HEK293 (cell line): ENCODE measurements at regions not wholly inside any gene's neighbourhood (a gene's known extent, or its start where the extent isn't known, plus 50 kb on each side); places are given as distances from the start of the nearest gene placed in this dataset.

Source experiments
- CTCF ChIA-PET: fragments of 350-600 bp; formaldehyde crosslinking; extraction: SDS; loops from one replicate; lab custom pipeline; 2021; ENCODE audit warnings: antibody characterized with exemption; lab: Yijun Ruan, JAX
- POLR2A ChIA-PET: fragments of 300-600 bp; formaldehyde crosslinking; extraction: SDS; loops from one replicate; lab custom pipeline; 2020; ENCODE audit warnings: antibody characterized with exemption, inconsistent platforms; lab: Yijun Ruan, JAX
- H3K27ac ChIP-seq: fragments of 200-500 bp; sonication (Bioruptor generic); 2 replicates; pipeline ENCODE4 v1.5.1; 2014; ENCODE audit warnings: low read depth, low read length, control low read depth, inconsistent platforms; ENCODE audit errors: extremely low read depth
- H3K36me3 ChIP-seq, 2 experiments: fragments of 200-500 bp in 1 of 2; sonication (Bioruptor generic) in 1 of 2; 1 replicate in 1 of 2; 2 replicates in 1 of 2; pipeline ENCODE4 v1.5.1; 2014 to 2017; ENCODE audit warnings: inconsistent platforms in 2 of 2, low read length in 2 of 2; ENCODE audit not compliant: control insufficient read depth in 2 of 2, insufficient read depth in 1 of 2
- H3K4me1 ChIP-seq: fragments of 200-500 bp; sonication (Bioruptor generic); 2 replicates; pipeline ENCODE4 v1.5.1; 2014; ENCODE audit warnings: mild to moderate bottlenecking, low read length, inconsistent platforms; ENCODE audit not compliant: control insufficient read depth, insufficient read depth
- H3K4me3 ChIP-seq: 2 replicates; pipeline ENCODE4 v1.5.1; 2011; ENCODE audit warnings: low read depth, mild to moderate bottlenecking, control low read depth, low read length, moderate library complexity
- H3K9me3 ChIP-seq: fragments of 200-500 bp; sonication (Bioruptor generic); 2 replicates; pipeline ENCODE4 v1.5.1; 2014; ENCODE audit warnings: low read depth, low read length, inconsistent platforms; ENCODE audit not compliant: control insufficient read depth, insufficient read depth
- FEZF1 ChIP-seq: fragments of 450-650 bp; formaldehyde crosslinking; IDR thresholded peaks from 2 replicates; pipeline ENCODE4 v1.5.1; 2016; ENCODE audit warnings: missing biosample characterization, missing genetic modification characterization
- OVOL3 ChIP-seq: fragments of 450-650 bp; formaldehyde crosslinking; IDR thresholded peaks from 2 replicates; pipeline ENCODE4 v1.5.1; 2016; ENCODE audit warnings: missing biosample characterization, missing genetic modification characterization
- SP2 ChIP-seq: fragments of 450-650 bp; formaldehyde crosslinking; IDR thresholded peaks from 2 replicates; pipeline ENCODE4 v1.5.1; 2016; ENCODE audit warnings: missing biosample characterization, missing genetic modification characterization
- TRIM28 ChIP-seq: IDR thresholded peaks from 2 replicates; pipeline ENCODE4 v1.6.1; 2011; ENCODE audit warnings: low read length, control low read depth, borderline replicate concordance
- YY1 ChIP-seq: fragments of 450-650 bp; formaldehyde crosslinking; IDR thresholded peaks from 2 replicates; pipeline ENCODE4 v1.5.1; 2018; ENCODE audit warnings: missing biosample characterization, missing genetic modification characterization
- ZBTB17 ChIP-seq: fragments of 450-650 bp; formaldehyde crosslinking; IDR thresholded peaks from 2 replicates; pipeline ENCODE4 v1.5.1; 2016; ENCODE audit warnings: missing biosample characterization, missing genetic modification characterization
- ZBTB21 ChIP-seq: fragments of 450-650 bp; formaldehyde crosslinking; IDR thresholded peaks from 2 replicates; pipeline ENCODE4 v1.5.1; 2017; ENCODE audit warnings: missing biosample characterization, missing genetic modification characterization
- ZNF169 ChIP-seq: fragments of 450-650 bp; formaldehyde crosslinking; IDR thresholded peaks from 2 replicates; pipeline ENCODE4 v1.5.1; 2016; ENCODE audit warnings: missing biosample characterization, missing genetic modification characterization
- ZNF223 ChIP-seq: fragments of 450-650 bp; formaldehyde crosslinking; IDR thresholded peaks from 2 replicates; pipeline ENCODE4 v1.5.1; 2016; ENCODE audit warnings: missing biosample characterization, missing genetic modification characterization
- ZNF350 ChIP-seq: fragments of 450-650 bp; formaldehyde crosslinking; IDR thresholded peaks from 2 replicates; pipeline ENCODE4 v1.5.0; 2017; ENCODE audit warnings: missing biosample characterization, mild to moderate bottlenecking, missing genetic modification characterization
- ZNF404 ChIP-seq: fragments of 450-650 bp; formaldehyde crosslinking; IDR thresholded peaks from 2 replicates; pipeline ENCODE4 v1.5.1; 2017; ENCODE audit warnings: missing biosample characterization, missing genetic modification characterization
- ZNF433 ChIP-seq: fragments of 450-650 bp; formaldehyde crosslinking; IDR thresholded peaks from 2 replicates; pipeline ENCODE4 v1.5.1; 2016; ENCODE audit warnings: missing biosample characterization, missing genetic modification characterization, low read depth
- ZNF549 ChIP-seq: fragments of 450-650 bp; IDR thresholded peaks from 2 replicates; pipeline ENCODE4 v1.5.1; 2018; ENCODE audit warnings: missing biosample characterization, missing genetic modification characterization, mild to moderate bottlenecking, inconsistent platforms, moderate library complexity
- ZNF610 ChIP-seq: fragments of 450-650 bp; formaldehyde crosslinking; IDR thresholded peaks from 2 replicates; pipeline ENCODE4 v1.5.1; 2016; ENCODE audit warnings: missing biosample characterization, missing genetic modification characterization, borderline replicate concordance
- ZNF785 ChIP-seq: fragments of 450-650 bp; formaldehyde crosslinking; IDR thresholded peaks from 2 replicates; pipeline ENCODE4 v1.5.1; 2016; ENCODE audit warnings: missing biosample characterization, missing genetic modification characterization
- TF ChIP-seq, protein P1 (sequence below): fragments of 450-650 bp; formaldehyde crosslinking; IDR thresholded peaks from 2 replicates; pipeline ENCODE4 v1.5.1; 2016; ENCODE audit warnings: missing biosample characterization, missing genetic modification characterization, borderline replicate concordance
- TF ChIP-seq, protein P2 (sequence below): fragments of 450-650 bp; formaldehyde crosslinking; IDR thresholded peaks from 2 replicates; pipeline ENCODE4 v1.5.1; 2017; ENCODE audit warnings: missing biosample characterization, missing genetic modification characterization
- TF ChIP-seq, protein P3 (sequence below): fragments of 450-650 bp; formaldehyde crosslinking; IDR thresholded peaks from 2 replicates; pipeline ENCODE4 v1.5.1; 2017; ENCODE audit warnings: missing biosample characterization, missing genetic modification characterization
- TF ChIP-seq, protein P4 (sequence below): fragments of 450-650 bp; formaldehyde crosslinking; IDR thresholded peaks from 2 replicates; pipeline ENCODE4 v1.5.1; 2016; ENCODE audit warnings: missing biosample characterization, missing genetic modification characterization

DNA sequence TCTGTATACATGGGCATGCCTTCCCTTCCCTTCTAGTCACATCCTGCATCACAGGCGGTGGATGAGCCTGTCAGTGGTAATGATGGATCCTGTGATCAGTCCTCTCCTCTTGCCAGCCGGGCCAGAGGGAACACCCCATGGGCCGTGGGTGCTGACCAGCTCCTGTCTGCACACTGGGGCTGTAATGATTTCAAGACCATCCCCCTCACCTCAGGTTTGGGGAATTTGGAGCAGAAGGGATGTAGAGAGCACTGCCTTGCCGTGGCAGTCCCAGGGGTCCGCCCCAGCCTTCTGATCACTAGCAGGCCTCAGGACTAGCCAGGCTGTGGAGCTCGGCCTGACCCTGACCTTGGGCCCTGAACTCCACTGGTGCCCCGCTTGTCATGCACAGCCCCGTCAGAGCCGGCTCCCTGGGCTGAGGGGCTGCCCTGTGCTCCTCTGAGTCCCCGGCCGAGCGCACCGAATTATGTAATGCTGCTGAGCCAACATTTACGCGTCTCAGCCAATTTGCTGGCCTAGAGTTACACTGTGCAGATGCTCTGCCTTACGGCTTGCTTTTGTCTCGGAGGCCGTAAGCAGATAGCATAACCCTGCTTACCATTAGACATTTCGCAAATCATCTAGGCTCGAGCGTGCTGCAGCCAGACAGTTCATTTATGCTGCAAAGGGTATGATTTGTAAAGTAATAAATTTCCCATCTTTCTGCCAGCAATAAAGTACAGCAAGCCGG lies 155.3 kb downstream of the MACROH2A1 start:
- Histone ChIP-seq H3K27ac (no peak overlapping the region), H3K4me1 (peaks cover 9% of the 10 kb centered on the region), H3K36me3 (no peaks in the 10 kb centered on the region), H3K4me3 (no peak overlapping the region), H3K9me3 (no peaks in the 10 kb centered on the region)
- CTCF ChIA-PET, result no interaction called here
- no peak for TF ChIP-seq YY1
- TF ChIP-seq ZNF404 (tag by site-specific recombination), result no peak
- no peak for TF ChIP-seq ZNF350
- TF ChIP-seq ZNF169, result no peak
- no peak for TF ChIP-seq ZNF433 (tag by site-specific recombination)
- no peak for TF ChIP-seq ZBTB17 (tag by site-specific recombination)
- TF ChIP-seq, protein P1, sequence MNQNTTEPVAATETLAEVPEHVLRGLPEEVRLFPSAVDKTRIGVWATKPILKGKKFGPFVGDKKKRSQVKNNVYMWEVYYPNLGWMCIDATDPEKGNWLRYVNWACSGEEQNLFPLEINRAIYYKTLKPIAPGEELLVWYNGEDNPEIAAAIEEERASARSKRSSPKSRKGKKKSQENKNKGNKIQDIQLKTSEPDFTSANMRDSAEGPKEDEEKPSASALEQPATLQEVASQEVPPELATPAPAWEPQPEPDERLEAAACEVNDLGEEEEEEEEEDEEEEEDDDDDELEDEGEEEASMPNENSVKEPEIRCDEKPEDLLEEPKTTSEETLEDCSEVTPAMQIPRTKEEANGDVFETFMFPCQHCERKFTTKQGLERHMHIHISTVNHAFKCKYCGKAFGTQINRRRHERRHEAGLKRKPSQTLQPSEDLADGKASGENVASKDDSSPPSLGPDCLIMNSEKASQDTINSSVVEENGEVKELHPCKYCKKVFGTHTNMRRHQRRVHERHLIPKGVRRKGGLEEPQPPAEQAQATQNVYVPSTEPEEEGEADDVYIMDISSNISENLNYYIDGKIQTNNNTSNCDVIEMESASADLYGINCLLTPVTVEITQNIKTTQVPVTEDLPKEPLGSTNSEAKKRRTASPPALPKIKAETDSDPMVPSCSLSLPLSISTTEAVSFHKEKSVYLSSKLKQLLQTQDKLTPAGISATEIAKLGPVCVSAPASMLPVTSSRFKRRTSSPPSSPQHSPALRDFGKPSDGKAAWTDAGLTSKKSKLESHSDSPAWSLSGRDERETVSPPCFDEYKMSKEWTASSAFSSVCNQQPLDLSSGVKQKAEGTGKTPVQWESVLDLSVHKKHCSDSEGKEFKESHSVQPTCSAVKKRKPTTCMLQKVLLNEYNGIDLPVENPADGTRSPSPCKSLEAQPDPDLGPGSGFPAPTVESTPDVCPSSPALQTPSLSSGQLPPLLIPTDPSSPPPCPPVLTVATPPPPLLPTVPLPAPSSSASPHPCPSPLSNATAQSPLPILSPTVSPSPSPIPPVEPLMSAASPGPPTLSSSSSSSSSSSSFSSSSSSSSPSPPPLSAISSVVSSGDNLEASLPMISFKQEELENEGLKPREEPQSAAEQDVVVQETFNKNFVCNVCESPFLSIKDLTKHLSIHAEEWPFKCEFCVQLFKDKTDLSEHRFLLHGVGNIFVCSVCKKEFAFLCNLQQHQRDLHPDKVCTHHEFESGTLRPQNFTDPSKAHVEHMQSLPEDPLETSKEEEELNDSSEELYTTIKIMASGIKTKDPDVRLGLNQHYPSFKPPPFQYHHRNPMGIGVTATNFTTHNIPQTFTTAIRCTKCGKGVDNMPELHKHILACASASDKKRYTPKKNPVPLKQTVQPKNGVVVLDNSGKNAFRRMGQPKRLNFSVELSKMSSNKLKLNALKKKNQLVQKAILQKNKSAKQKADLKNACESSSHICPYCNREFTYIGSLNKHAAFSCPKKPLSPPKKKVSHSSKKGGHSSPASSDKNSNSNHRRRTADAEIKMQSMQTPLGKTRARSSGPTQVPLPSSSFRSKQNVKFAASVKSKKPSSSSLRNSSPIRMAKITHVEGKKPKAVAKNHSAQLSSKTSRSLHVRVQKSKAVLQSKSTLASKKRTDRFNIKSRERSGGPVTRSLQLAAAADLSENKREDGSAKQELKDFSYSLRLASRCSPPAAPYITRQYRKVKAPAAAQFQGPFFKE (tag by site-specific recombination), result no peak
- no peak for TF ChIP-seq ZNF785 (tag by site-specific recombination)
- no peak for TF ChIP-seq SP2 (tag by site-specific recombination)
- TF ChIP-seq, protein P2, sequence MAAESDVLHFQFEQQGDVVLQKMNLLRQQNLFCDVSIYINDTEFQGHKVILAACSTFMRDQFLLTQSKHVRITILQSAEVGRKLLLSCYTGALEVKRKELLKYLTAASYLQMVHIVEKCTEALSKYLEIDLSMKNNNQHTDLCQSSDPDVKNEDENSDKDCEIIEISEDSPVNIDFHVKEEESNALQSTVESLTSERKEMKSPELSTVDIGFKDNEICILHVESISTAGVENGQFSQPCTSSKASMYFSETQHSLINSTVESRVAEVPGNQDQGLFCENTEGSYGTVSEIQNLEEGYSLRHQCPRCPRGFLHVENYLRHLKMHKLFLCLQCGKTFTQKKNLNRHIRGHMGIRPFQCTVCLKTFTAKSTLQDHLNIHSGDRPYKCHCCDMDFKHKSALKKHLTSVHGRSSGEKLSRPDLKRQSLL (tag by site-specific recombination), result no peak
- TF ChIP-seq, protein P3, sequence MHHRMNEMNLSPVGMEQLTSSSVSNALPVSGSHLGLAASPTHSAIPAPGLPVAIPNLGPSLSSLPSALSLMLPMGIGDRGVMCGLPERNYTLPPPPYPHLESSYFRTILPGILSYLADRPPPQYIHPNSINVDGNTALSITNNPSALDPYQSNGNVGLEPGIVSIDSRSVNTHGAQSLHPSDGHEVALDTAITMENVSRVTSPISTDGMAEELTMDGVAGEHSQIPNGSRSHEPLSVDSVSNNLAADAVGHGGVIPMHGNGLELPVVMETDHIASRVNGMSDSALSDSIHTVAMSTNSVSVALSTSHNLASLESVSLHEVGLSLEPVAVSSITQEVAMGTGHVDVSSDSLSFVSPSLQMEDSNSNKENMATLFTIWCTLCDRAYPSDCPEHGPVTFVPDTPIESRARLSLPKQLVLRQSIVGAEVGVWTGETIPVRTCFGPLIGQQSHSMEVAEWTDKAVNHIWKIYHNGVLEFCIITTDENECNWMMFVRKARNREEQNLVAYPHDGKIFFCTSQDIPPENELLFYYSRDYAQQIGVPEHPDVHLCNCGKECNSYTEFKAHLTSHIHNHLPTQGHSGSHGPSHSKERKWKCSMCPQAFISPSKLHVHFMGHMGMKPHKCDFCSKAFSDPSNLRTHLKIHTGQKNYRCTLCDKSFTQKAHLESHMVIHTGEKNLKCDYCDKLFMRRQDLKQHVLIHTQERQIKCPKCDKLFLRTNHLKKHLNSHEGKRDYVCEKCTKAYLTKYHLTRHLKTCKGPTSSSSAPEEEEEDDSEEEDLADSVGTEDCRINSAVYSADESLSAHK (tag by site-specific recombination), result no peak
- no peak for TF ChIP-seq ZNF223 (tag by site-specific recombination)
- no peak for TF ChIP-seq TRIM28
- no peak for TF ChIP-seq ZNF549 (tag by site-specific recombination)
- no peak for TF ChIP-seq ZBTB21 (tag by site-specific recombination)
- TF ChIP-seq OVOL3 (tag by site-specific recombination), result no peak
- TF ChIP-seq, protein P4, sequence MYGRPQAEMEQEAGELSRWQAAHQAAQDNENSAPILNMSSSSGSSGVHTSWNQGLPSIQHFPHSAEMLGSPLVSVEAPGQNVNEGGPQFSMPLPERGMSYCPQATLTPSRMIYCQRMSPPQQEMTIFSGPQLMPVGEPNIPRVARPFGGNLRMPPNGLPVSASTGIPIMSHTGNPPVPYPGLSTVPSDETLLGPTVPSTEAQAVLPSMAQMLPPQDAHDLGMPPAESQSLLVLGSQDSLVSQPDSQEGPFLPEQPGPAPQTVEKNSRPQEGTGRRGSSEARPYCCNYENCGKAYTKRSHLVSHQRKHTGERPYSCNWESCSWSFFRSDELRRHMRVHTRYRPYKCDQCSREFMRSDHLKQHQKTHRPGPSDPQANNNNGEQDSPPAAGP (tag by site-specific recombination), result no peak
- TF ChIP-seq ZNF610 (tag by site-specific recombination), result no peak
- no peak for TF ChIP-seq FEZF1 (tag by site-specific recombination)
- POLR2A ChIA-PET, result no interaction called here
